WTC11 (cell line): ENCODE measurements at regions not wholly inside any gene's neighbourhood (a gene's known extent, or its start where the extent isn't known, plus 50 kb on each side); places are given as distances from the start of the nearest gene placed in this dataset.

Experiments
- ATAC-seq: fragments of 200-7000 bp; cut with Tn5 transposase; 2 replicates; pipeline ENCODE4 v1.10.0; 2021; ENCODE audit warnings: mild to moderate bottlenecking, moderate library complexity
- CTCF ChIA-PET: fragments of 300-600 bp; sonication (Branson Sonifier 250); formaldehyde crosslinking; loops from one replicate; lab custom pipeline; 2021; ENCODE audit warnings: antibody characterized with exemption; lab: Charles Lee
- POLR2A ChIA-PET: fragments of 350-600 bp; sonication (Branson Sonifier 250); formaldehyde crosslinking; loops from one replicate; lab custom pipeline; 2021; ENCODE audit warnings: antibody characterized with exemption; lab: Charles Lee
- DNase-seq: peaks from one replicate; pipeline ENCODE4 v3.0.0; 2021; ENCODE audit warnings: low spot score
- H3K27ac Mint-ChIP-seq: 2 replicates; pipeline ENCODE4 v1.8.0; 2021; ENCODE audit warnings: mixed read lengths
- H3K27me3 Mint-ChIP-seq: 2 replicates; pipeline ENCODE4 v1.8.0; 2021; ENCODE audit warnings: low read depth, mild to moderate bottlenecking, moderate library complexity, mixed read lengths
- H3K36me3 Mint-ChIP-seq: 2 replicates; pipeline ENCODE4 v1.8.0; 2021; ENCODE audit warnings: mixed read lengths
- H3K4me1 Mint-ChIP-seq: 2 replicates; pipeline ENCODE4 v1.8.0; 2022; ENCODE audit warnings: mixed read lengths
- H3K4me3 Mint-ChIP-seq: 2 replicates; pipeline ENCODE4 v1.8.0; 2021; ENCODE audit warnings: mild to moderate bottlenecking, moderate library complexity, mixed read lengths
- H3K9me3 Mint-ChIP-seq: 2 replicates; pipeline ENCODE4 v1.8.0; 2021; ENCODE audit warnings: mixed read lengths
- ATF6 ChIP-seq: sonication (generic); formaldehyde crosslinking; IDR thresholded peaks from 2 replicates; pipeline ENCODE4 v1.8.1; 2023; ENCODE audit warnings: mild to moderate bottlenecking, missing genetic modification reagents
- CBFB ChIP-seq: sonication (generic); formaldehyde crosslinking; IDR thresholded peaks from 2 replicates; pipeline ENCODE4 v1.8.1; 2022; ENCODE audit warnings: mild to moderate bottlenecking, low read depth, missing genetic modification reagents
- EMX1 ChIP-seq: fragments of 250-450 bp; sonication (Bioruptor Pico); IDR thresholded peaks from 2 replicates; pipeline ENCODE4 v1.8.0; 2021; ENCODE audit warnings: mild to moderate bottlenecking
- ETV6 ChIP-seq: sonication (generic); formaldehyde crosslinking; IDR thresholded peaks from 2 replicates; pipeline ENCODE4 v1.8.1; 2022; ENCODE audit warnings: mild to moderate bottlenecking, missing genetic modification reagents
- FOXP1 ChIP-seq: sonication (generic); formaldehyde crosslinking; IDR thresholded peaks from 2 replicates; pipeline ENCODE4 v1.8.0; 2022; ENCODE audit warnings: missing genetic modification reagents, mild to moderate bottlenecking, moderate library complexity, borderline replicate concordance
- GRHL2 ChIP-seq: fragments of 250-450 bp; sonication (Bioruptor Pico); IDR thresholded peaks from 2 replicates; pipeline ENCODE4 v1.8.0; 2022; ENCODE audit warnings: mild to moderate bottlenecking, moderate library complexity; ENCODE audit not compliant: insufficient replicate concordance, severe bottlenecking
- JAZF1 ChIP-seq: fragments of 250-450 bp; sonication (Bioruptor Pico); IDR thresholded peaks from 2 replicates; pipeline ENCODE4 v1.9.0; 2021; ENCODE audit warnings: moderate library complexity, mild to moderate bottlenecking, inconsistent platforms
- NFATC4 ChIP-seq: fragments of 250-450 bp; sonication (Bioruptor Pico); IDR thresholded peaks from 2 replicates; pipeline ENCODE4 v1.9.0; 2021; ENCODE audit warnings: mild to moderate bottlenecking
- NFE2L1 ChIP-seq: sonication (generic); formaldehyde crosslinking; IDR thresholded peaks from 2 replicates; pipeline ENCODE4 v1.8.1; 2023; ENCODE audit warnings: missing genetic modification reagents
- NFYB ChIP-seq: sonication (generic); formaldehyde crosslinking; conservative IDR thresholded peaks from 2 replicates; pipeline ENCODE4 v1.8.0; 2022; ENCODE audit warnings: low read depth, missing genetic modification reagents
- NR1H2 ChIP-seq: sonication (generic); formaldehyde crosslinking; IDR thresholded peaks from 2 replicates; pipeline ENCODE4 v1.9.0; 2021; ENCODE audit warnings: mild to moderate bottlenecking, moderate library complexity, missing genetic modification reagents
- NR2C2 ChIP-seq: sonication (generic); formaldehyde crosslinking; IDR thresholded peaks from 2 replicates; pipeline ENCODE4 v1.8.0; 2022; ENCODE audit warnings: mild to moderate bottlenecking, missing genetic modification reagents
- SMAD4 ChIP-seq: sonication (generic); formaldehyde crosslinking; IDR thresholded peaks from 2 replicates; pipeline ENCODE4 v1.8.0; 2022; ENCODE audit warnings: mild to moderate bottlenecking, missing genetic modification reagents
- SOX15 ChIP-seq: fragments of 250-450 bp; sonication (Bioruptor Pico); IDR thresholded peaks from 2 replicates; pipeline ENCODE4 v1.9.0; 2021; ENCODE audit warnings: mild to moderate bottlenecking
- SP1 ChIP-seq: sonication (generic); formaldehyde crosslinking; conservative IDR thresholded peaks from 2 replicates; pipeline ENCODE4 v1.8.1; 2022; ENCODE audit warnings: missing genetic modification reagents
- ZMAT4 ChIP-seq: fragments of 250-450 bp; sonication (Bioruptor Pico); IDR thresholded peaks from 2 replicates; pipeline ENCODE4 v1.9.0; 2021; ENCODE audit warnings: mild to moderate bottlenecking
- ZNF263 ChIP-seq: sonication (generic); formaldehyde crosslinking; IDR thresholded peaks from 2 replicates; pipeline ENCODE4 v1.8.1; 2022; ENCODE audit warnings: low read depth, mild to moderate bottlenecking, moderate library complexity, missing genetic modification reagents
- ZNF396 ChIP-seq: fragments of 250-450 bp; sonication (Bioruptor Pico); IDR thresholded peaks from 2 replicates; pipeline ENCODE4 v1.8.0; 2021; ENCODE audit warnings: mild to moderate bottlenecking, moderate library complexity, borderline replicate concordance
- ZNF423 ChIP-seq: fragments of 250-450 bp; sonication (Bioruptor Pico); IDR thresholded peaks from 2 replicates; pipeline ENCODE4 v2.1.2; 2022; ENCODE audit warnings: mild to moderate bottlenecking, moderate library complexity
- ZNF671 ChIP-seq: fragments of 250-450 bp; sonication (Bioruptor Pico); IDR thresholded peaks from 2 replicates; pipeline ENCODE4 v1.8.0; 2021; ENCODE audit warnings: mild to moderate bottlenecking

GRCh38 chr10:80739328-80739727, 201.6 kb downstream of the SH2D4B start:
- Mint-ChIP-seq H3K4me3 (0 out of 2 replicates have a peak overlapping the region, but pooled peaks have one; percentile 7), H3K27me3 (no peaks in the 10 kb centered on the region; the same call in 1 of the 2 replicates), H3K27ac (no peak overlapping the region), H3K4me1 (peaks cover 60% of the 10 kb centered on the region), H3K9me3 (peaks cover 9% of the 10 kb centered on the region), H3K36me3 (no peaks in the 10 kb centered on the region)
- ChIA-PET CTCF (interaction anchor here (1.0 to 1.7 kb wide), 3 partner anchors 26 to 77 kb away, joined by 4 read pairs; no protein-coding TSS in a partner anchor), POLR2A (no interaction called here)
- ATAC-seq (no peak), DNase-seq (no peak)
- TF ChIP-seq GRHL2 (CRISPR knock-in tag), result no peak
- TF ChIP-seq ZNF423 (CRISPR knock-in tag), result no peak
- TF ChIP-seq ZNF671, result no peak
- TF ChIP-seq JAZF1 (CRISPR knock-in tag), result no peak
- TF ChIP-seq SOX15 (CRISPR knock-in tag), result no peak
- no peak for TF ChIP-seq NR1H2 (CRISPR knock-in tag)
- TF ChIP-seq NFATC4, result no peak
- TF ChIP-seq ATF6, result no peak
- TF ChIP-seq FOXP1 (CRISPR knock-in tag), result no peak
- no peak for TF ChIP-seq EMX1 (CRISPR knock-in tag)
- no peak for TF ChIP-seq SP1
- TF ChIP-seq ZMAT4 (CRISPR knock-in tag), result no peak
- TF ChIP-seq CBFB (CRISPR knock-in tag), result no peak
- no peak for TF ChIP-seq ZNF396 (CRISPR knock-in tag)

GRCh38 chr10:80739963-80740715, 202.4 kb downstream of the SH2D4B start:
- peak overlapping the region; percentile 51 for H3K4me3 Mint-ChIP-seq
- ATAC-seq, result peak; percentile 95
- ChIA-PET CTCF (interaction anchor here (0.9 to 1.7 kb wide), 4 partner anchors 26 to 77 kb away, joined by 4 to 5 read pairs (median 4); no protein-coding TSS in a partner anchor), POLR2A (no interaction called here)
- no peaks in the 10 kb centered on the region for H3K36me3 Mint-ChIP-seq
- DNase-seq, result peak; percentile 66
- no peaks in the 10 kb centered on the region; the same call in 1 of the 2 replicates for H3K27me3 Mint-ChIP-seq
- no peak for TF ChIP-seq ZNF423 (CRISPR knock-in tag)
- peak; percentile 44; the same call in 1 of the 2 replicates for TF ChIP-seq SP1
- TF ChIP-seq FOXP1 (CRISPR knock-in tag), result peak; percentile 32; the same call in 1 of the 2 replicates
- H3K9me3 Mint-ChIP-seq, result peaks cover 9% of the 10 kb centered on the region
- peaks cover 56% of the 10 kb centered on the region for H3K4me1 Mint-ChIP-seq
- no peak overlapping the region for H3K27ac Mint-ChIP-seq

- ChIA-PET POLR2A (no interaction called here), CTCF (no interaction called here)
- TF ChIP-seq ZMAT4 (CRISPR knock-in tag) (no peak), NFE2L1 (no peak), NFYB (CRISPR knock-in tag) (no peak), ZNF423 (CRISPR knock-in tag) (no peak), NR2C2 (CRISPR knock-in tag) (no peak), SMAD4 (CRISPR knock-in tag) (no peak), SP1 (no peak), ZNF263 (no peak), ETV6 (no peak)
- DNase-seq, result no peak
- peaks cover 19% of the 10 kb centered on the region for H3K9me3 Mint-ChIP-seq
- no peak for ATAC-seq
- H3K36me3 Mint-ChIP-seq, result no peaks in the 10 kb centered on the region
- no peak overlapping the region for H3K4me3 Mint-ChIP-seq
- no peaks in the 10 kb centered on the region; the same call in 1 of the 2 replicates for H3K27me3 Mint-ChIP-seq
- peaks cover 49% of the 10 kb centered on the region for H3K4me1 Mint-ChIP-seq
- no peak overlapping the region for H3K27ac Mint-ChIP-seq
Measured at GRCh38 chr10:80741278-80741677, 203.6 kb downstream of the SH2D4B start.
